ENCODE measurements at regions not wholly inside any gene's neighbourhood (a gene's known extent, or its start where the extent isn't known, plus 50 kb on each side); places are given as distances from the start of the nearest gene placed in this dataset.

DNA sequence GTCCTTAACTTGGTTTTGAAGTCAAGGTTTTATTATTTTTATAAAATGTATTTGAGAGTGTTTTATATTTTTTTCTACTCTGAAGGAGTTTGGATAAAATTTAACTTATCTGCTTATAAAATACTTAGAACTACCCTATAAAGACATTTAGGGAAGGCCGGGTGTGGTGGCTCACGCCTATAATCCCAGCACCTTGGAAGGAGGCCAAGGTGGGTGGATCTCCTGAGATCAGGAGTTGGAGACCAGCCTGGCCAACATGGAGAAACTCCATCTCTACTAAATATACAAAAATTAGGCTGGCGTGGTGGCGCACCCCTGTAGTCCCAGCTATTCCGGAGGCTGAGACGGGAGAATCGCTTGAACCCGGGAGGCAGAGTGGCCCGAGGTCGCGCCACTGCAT lies 486.4 kb downstream of the DSC3 start:
- TF ChIP-seq CTCF (IDR thresholded peaks at IDR 0.05): no peak
- TF ChIP-seq POLR2A (IDR thresholded peaks at IDR 0.05): no peak
